Spleen (tissue), 11 donors: ENCODE measurements at regions not wholly inside any gene's neighbourhood (a gene's known extent, or its start where the extent isn't known, plus 50 kb on each side); places are given as distances from the start of the nearest gene placed in this dataset.

Experiments used
- DNase-seq: peaks from one replicate; pipeline ENCODE4 v3.0.0-alpha.2; 2020
- H3K27ac ChIP-seq, 8 donors: fragments of 200-600 bp; sonication (generic) in 7 of 8; 1 replicate in 4 of 8; 2 replicates in 4 of 8; pipeline versions ENCODE4 v1.5.0 to v1.8.0; 2016 to 2021; ENCODE audit warnings: inconsistent platforms in 4 of 8, mild to moderate bottlenecking in 4 of 8, moderate library complexity in 1 of 8
- H3K27me3 ChIP-seq, 7 donors: fragments of 200-600 bp; sonication (generic) in 6 of 7; replicated peaks in 1 of 7; 1 replicate in 4 of 7; 2 replicates in 3 of 7; pipeline versions ENCODE4 v1.5.0 to v1.8.0; 2016 to 2021; ENCODE audit warnings: inconsistent platforms in 3 of 7, mild to moderate bottlenecking in 1 of 7
- H3K36me3 ChIP-seq, 6 donors: fragments of 200-600 bp; sonication (generic) in 5 of 6; 1 replicate in 4 of 6; 2 replicates in 2 of 6; pipeline versions ENCODE4 v1.5.0 to v1.8.0; 2016 to 2021; ENCODE audit warnings: inconsistent platforms in 2 of 6
- H3K4me1 ChIP-seq, 6 donors: fragments of 200-600 bp; sonication (generic) in 5 of 6; 1 replicate in 3 of 6; 2 replicates in 3 of 6; pipeline versions ENCODE4 v1.5.0 to v1.8.0; 2016 to 2021; ENCODE audit warnings: inconsistent platforms in 3 of 6
- H3K4me3 ChIP-seq, 8 donors: fragments of 200-600 bp; sonication (generic) in 7 of 8; 1 replicate in 4 of 8; 2 replicates in 4 of 8; pipeline versions ENCODE4 v1.5.0 to v1.8.0; 2016 to 2021; ENCODE audit warnings: inconsistent platforms in 4 of 8, mild to moderate bottlenecking in 4 of 8, moderate library complexity in 2 of 8
- H3K9me3 ChIP-seq, 8 donors: fragments of 200-600 bp; sonication (generic) in 7 of 8; 1 replicate in 4 of 8; 2 replicates in 4 of 8; pipeline versions ENCODE4 v1.5.0 to v1.8.0; 2016 to 2021; ENCODE audit warnings: inconsistent platforms in 4 of 8
- POLR2A ChIP-seq, 3 donors: fragments of 450-650 bp; IDR thresholded peaks; one replicate each; pipeline ENCODE4 v1.5.1; 2017; ENCODE audit warnings: antibody characterized with exemption in 3 of 3, mild to moderate bottlenecking in 1 of 3
- POLR2AphosphoS5 ChIP-seq, 3 donors: sonication (generic); formaldehyde crosslinking; IDR thresholded peaks; one replicate each; pipeline ENCODE4 v1.5.1; 2017; ENCODE audit warnings: antibody characterized with exemption in 3 of 3
- WGBS, 5 donors: extraction: QIAGEN DNeasy Blood & Tissue Kit in 3 of 5; methylation state at CpG; one replicate each; pipeline versions ENCODE4 v1.1.5 to v1.1.7; 2013 to 2018; 5-methylcytosine and 5-hydroxymethylcytosine counted together
- intact Hi-C: fragments of 100-400 bp; cut with DNase I; formaldehyde crosslinking; loops from one replicate; pipeline ENCODE4 v1.15.0; 2023; ENCODE audit warnings: low total_unique reads
- TF ChIP-seq, protein P1 (sequence below), 11 experiments: fragments of 200-600 bp in 7 of 11; fragments of 450-650 bp in 4 of 11; sonication (generic) in 4 of 11; IDR thresholded peaks in 8 of 11; conservative IDR thresholded peaks in 3 of 11; 1 replicate in 7 of 11; 2 replicates in 4 of 11; pipeline versions ENCODE4 v1.4.0 to v1.8.0; 2016 to 2021; ENCODE audit warnings: antibody characterized with exemption in 11 of 11, inconsistent platforms in 4 of 11, mild to moderate bottlenecking in 1 of 11
- donor health status: healthy with polysubstance abuse.
- donor health status: DM: no; HTN: no; CAD: no; lungs with moderate emphysema.
- donor health status: DM: no; HTN: no; CAD: no.
- donor health status: Bipolar disorder and iron deficiency.
- donor health status: healthy.
- donor health status: DM: no; HTN: no; CAD: no.
- donor health status: DM: yes; HTN: yes; CAD: no.

DNA sequence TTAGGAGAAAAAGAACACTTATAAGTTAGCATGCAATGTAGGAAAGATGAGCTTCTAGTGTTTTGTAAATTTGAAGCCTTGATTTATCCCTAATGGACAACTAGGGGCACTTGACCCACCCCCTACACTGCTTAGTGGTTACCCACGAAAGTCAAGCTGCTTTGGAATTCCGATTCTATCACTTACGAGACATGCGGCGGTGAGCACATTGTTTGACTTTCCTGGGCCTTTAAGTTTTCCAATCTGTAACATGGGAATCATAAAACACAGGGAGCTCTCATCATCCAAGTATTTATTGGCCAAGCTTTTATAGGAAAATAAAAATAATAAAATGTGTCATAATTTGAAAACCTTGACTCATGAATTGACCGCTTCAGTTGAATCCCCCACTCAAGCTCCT lies 78.7 kb upstream of the PDK4 start:
- no peak overlapping the region for H3K27ac ChIP-seq
- no peak overlapping the region for H3K4me3 ChIP-seq
- intact Hi-C loops, result no loop called here
- H3K4me1 ChIP-seq, result no peaks in the 10 kb centered on the region
- no peaks in the 10 kb centered on the region for H3K9me3 ChIP-seq
- DNase-seq, result no peak
- no peaks in the 10 kb centered on the region for H3K27me3 ChIP-seq
- 86 to 96% (median 93%) methylated on average over 6 of the region's 6 CpGs for WGBS, 5 donors
- no peaks in the 10 kb centered on the region for H3K36me3 ChIP-seq
- TF ChIP-seq POLR2AphosphoS5 (IDR thresholded peaks at IDR 0.05), result no peak

DNA sequence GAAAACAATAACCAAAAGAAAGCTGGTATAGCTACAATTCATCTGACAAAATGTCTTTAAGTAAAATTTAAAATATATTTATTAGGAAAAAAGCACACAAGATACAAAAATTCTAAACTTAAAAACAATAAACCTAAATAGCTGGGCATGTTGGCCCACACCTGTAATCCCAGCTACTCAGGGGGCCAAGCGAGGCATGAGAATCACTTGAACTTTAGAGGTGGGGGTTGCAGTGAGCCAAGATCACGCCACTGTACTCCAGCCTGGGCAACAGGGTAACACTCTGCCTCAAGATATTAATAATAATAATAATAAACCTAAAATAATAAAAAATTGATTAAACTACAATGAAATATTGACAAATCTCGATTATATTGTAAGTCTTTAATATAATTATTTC lies 77.8 kb upstream of the PDK4 start:
- H3K4me1 ChIP-seq, result no peaks in the 10 kb centered on the region
- no peak for DNase-seq
- no peak overlapping the region for H3K4me3 ChIP-seq
- H3K27ac ChIP-seq, result no peak overlapping the region
- WGBS, 5 donors, result 78 to 90% (median 86%) methylated on average over 3 of the region's 3 CpGs
- no peak for TF ChIP-seq POLR2AphosphoS5 (IDR thresholded peaks at IDR 0.05)
- no peak for TF ChIP-seq POLR2A (IDR thresholded peaks at IDR 0.05)
- TF ChIP-seq, protein P1, sequence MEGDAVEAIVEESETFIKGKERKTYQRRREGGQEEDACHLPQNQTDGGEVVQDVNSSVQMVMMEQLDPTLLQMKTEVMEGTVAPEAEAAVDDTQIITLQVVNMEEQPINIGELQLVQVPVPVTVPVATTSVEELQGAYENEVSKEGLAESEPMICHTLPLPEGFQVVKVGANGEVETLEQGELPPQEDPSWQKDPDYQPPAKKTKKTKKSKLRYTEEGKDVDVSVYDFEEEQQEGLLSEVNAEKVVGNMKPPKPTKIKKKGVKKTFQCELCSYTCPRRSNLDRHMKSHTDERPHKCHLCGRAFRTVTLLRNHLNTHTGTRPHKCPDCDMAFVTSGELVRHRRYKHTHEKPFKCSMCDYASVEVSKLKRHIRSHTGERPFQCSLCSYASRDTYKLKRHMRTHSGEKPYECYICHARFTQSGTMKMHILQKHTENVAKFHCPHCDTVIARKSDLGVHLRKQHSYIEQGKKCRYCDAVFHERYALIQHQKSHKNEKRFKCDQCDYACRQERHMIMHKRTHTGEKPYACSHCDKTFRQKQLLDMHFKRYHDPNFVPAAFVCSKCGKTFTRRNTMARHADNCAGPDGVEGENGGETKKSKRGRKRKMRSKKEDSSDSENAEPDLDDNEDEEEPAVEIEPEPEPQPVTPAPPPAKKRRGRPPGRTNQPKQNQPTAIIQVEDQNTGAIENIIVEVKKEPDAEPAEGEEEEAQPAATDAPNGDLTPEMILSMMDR (IDR thresholded peaks at IDR 0.05 in 8 of 11, conservative IDR thresholded peaks at IDR 0.05 in 3 of 11), result no peak
- no peaks in the 10 kb centered on the region for H3K9me3 ChIP-seq
- intact Hi-C loops, result no loop called here
- no peaks in the 10 kb centered on the region for H3K36me3 ChIP-seq
- no peaks in the 10 kb centered on the region for H3K27me3 ChIP-seq

DNA sequence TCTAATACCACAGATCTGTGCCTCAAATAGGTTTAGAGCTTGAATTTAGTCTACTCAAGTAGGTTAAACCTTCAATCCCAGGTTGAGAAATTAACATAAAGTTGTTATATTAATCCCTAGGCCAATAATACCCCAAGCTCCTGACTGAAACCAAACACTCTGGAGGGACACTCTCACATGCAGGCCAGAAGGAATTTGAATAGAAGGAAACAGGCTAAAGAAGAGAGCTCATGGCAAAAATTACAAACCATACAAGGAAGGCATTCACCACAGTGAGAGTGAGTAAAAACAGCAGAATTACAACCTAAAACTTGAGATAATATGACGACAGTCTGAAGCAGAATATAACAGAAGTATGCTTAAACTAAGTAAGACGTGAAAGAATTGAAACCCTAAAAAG lies 76.1 kb upstream of the PDK4 start:
- intact Hi-C loops, result no loop called here
- Histone ChIP-seq H3K9me3 (no peaks in the 10 kb centered on the region), H3K27ac (no peak overlapping the region), H3K4me1 (no peaks in the 10 kb centered on the region), H3K4me3 (no peak overlapping the region), H3K36me3 (no peaks in the 10 kb centered on the region), H3K27me3 (no peaks in the 10 kb centered on the region)
- no peak for DNase-seq
- 85 to 97% (median 89%) methylated on average over 2 of the region's 2 CpGs for WGBS, 5 donors
- TF ChIP-seq, protein P1 (IDR thresholded peaks at IDR 0.05 in 8 of 11, conservative IDR thresholded peaks at IDR 0.05 in 3 of 11), result no peak
- TF ChIP-seq POLR2AphosphoS5 (IDR thresholded peaks at IDR 0.05) (no peak), POLR2A (IDR thresholded peaks at IDR 0.05) (no peak)

DNA sequence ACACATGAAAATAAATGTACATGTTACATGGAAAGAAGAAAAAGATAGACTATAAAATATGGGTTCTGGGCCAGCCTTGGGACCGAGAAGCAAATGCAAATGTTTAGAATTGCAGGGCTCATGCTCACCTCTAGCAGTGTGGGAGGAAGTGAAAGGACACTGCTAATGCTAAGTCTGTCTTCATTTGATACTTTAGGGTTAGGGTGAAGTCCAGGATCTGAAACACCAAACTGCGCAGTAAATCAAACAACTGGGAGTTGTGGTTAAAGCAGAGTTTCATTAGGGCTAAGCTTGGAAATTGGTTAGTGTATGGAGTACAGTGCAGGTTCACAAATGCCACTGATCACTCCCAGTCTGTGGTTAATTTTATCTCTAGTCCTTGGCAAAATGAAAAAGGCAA lies 73.2 kb upstream of the PDK4 start:
- 56 to 77% (median 69%) methylated on average over 2 of the region's 2 CpGs for WGBS, 5 donors
- no peak for DNase-seq
- H3K4me3 ChIP-seq, result no peak overlapping the region
- intact Hi-C loops, result no loop called here
- H3K9me3 ChIP-seq, result no peaks in the 10 kb centered on the region
- no peak overlapping the region for H3K27ac ChIP-seq
- no peaks in the 10 kb centered on the region for H3K27me3 ChIP-seq
- TF ChIP-seq POLR2A (IDR thresholded peaks at IDR 0.05) (no peak), POLR2AphosphoS5 (IDR thresholded peaks at IDR 0.05) (no peak)
- TF ChIP-seq, protein P1 (IDR thresholded peaks at IDR 0.05 in 8 of 11, conservative IDR thresholded peaks at IDR 0.05 in 3 of 11), result no peak
- no peaks in the 10 kb centered on the region for H3K4me1 ChIP-seq
- H3K36me3 ChIP-seq, result no peaks in the 10 kb centered on the region

DNA sequence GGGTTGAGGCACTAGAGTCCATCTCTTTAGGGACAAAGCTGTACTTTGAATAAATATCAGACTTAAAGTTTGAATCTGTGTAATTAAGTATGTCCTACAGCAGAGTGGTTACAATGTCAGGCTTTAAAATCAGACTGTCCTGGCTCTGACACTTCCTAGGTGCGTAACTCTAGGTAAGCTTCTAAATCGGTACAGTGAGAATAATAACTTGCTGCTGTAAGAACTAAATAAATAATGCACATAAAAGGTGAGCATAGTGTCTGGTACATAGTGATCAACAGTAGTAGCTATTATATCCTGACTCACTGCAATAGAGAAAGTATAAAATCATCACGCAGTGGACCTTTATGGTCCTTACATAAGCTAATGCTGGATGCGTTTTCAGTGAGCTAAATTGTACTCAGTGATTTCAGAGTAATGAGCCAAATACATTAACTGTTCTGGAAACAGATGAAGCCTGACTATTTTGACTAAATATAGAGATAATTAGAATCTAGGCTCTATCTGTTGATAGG lies 72.2 kb upstream of the PDK4 start:
- Histone ChIP-seq H3K9me3 (peaks cover 0 to 2% (median 1%) of the 10 kb centered on the region in 8 donors), H3K4me3 (no peak overlapping the region), H3K36me3 (no peaks in the 10 kb centered on the region), H3K4me1 (no peaks in the 10 kb centered on the region), H3K27ac (no peak overlapping the region), H3K27me3 (no peaks in the 10 kb centered on the region)
- TF ChIP-seq POLR2AphosphoS5 (IDR thresholded peaks at IDR 0.05), result no peak
- TF ChIP-seq POLR2A (IDR thresholded peaks at IDR 0.05), result no peak
- TF ChIP-seq, protein P1 (IDR thresholded peaks at IDR 0.05 in 8 of 11, conservative IDR thresholded peaks at IDR 0.05 in 3 of 11), result no peak
- no peak for DNase-seq
- WGBS, 5 donors, result 92 to 98% (median 96%) methylated on average over 4 of the region's 4 CpGs
- intact Hi-C loops, result no loop called here
